ENCODE measurements at regions not wholly inside any gene's neighbourhood (a gene's known extent, or its start where the extent isn't known, plus 50 kb on each side); places are given as distances from the start of the nearest gene placed in this dataset.

- TF ChIP-seq TAF1 (IDR thresholded peaks at IDR 0.05; ENCODE audit: low read depth) = no peak
- no peak for TF ChIP-seq MAX (IDR thresholded peaks at IDR 0.05)
- no peak for TF ChIP-seq RAD21 (IDR thresholded peaks at IDR 0.05; ENCODE audit: low read depth)
- TF ChIP-seq, protein P1, sequence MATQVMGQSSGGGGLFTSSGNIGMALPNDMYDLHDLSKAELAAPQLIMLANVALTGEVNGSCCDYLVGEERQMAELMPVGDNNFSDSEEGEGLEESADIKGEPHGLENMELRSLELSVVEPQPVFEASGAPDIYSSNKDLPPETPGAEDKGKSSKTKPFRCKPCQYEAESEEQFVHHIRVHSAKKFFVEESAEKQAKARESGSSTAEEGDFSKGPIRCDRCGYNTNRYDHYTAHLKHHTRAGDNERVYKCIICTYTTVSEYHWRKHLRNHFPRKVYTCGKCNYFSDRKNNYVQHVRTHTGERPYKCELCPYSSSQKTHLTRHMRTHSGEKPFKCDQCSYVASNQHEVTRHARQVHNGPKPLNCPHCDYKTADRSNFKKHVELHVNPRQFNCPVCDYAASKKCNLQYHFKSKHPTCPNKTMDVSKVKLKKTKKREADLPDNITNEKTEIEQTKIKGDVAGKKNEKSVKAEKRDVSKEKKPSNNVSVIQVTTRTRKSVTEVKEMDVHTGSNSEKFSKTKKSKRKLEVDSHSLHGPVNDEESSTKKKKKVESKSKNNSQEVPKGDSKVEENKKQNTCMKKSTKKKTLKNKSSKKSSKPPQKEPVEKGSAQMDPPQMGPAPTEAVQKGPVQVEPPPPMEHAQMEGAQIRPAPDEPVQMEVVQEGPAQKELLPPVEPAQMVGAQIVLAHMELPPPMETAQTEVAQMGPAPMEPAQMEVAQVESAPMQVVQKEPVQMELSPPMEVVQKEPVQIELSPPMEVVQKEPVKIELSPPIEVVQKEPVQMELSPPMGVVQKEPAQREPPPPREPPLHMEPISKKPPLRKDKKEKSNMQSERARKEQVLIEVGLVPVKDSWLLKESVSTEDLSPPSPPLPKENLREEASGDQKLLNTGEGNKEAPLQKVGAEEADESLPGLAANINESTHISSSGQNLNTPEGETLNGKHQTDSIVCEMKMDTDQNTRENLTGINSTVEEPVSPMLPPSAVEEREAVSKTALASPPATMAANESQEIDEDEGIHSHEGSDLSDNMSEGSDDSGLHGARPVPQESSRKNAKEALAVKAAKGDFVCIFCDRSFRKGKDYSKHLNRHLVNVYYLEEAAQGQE (IDR thresholded peaks at IDR 0.05; ENCODE audit: low read depth) = no peak
- TF ChIP-seq YY1 (IDR thresholded peaks at IDR 0.05; ENCODE audit: low read depth) = no peak
- no peak for TF ChIP-seq TEAD4 (IDR thresholded peaks at IDR 0.05)
- TF ChIP-seq CEBPB (IDR thresholded peaks at IDR 0.05) = no peak
- TF ChIP-seq FOXM1 (IDR thresholded peaks at IDR 0.05; ENCODE audit: borderline replicate concordance, low read depth) = no peak
- TF ChIP-seq ZBTB7A (IDR thresholded peaks at IDR 0.05; ENCODE audit: low read depth) = no peak
- no peak for TF ChIP-seq TCF12 (IDR thresholded peaks at IDR 0.05; ENCODE audit: low read depth)
- TF ChIP-seq EP300 (IDR thresholded peaks at IDR 0.05; ENCODE audit: borderline replicate concordance) = no peak
Measured at GRCh38 chr16:59324462-59324861, 590.3 kb upstream of the GOT2 start.
